ENCODE measurements at regions not wholly inside any gene's neighbourhood (a gene's known extent, or its start where the extent isn't known, plus 50 kb on each side); places are given as distances from the start of the nearest gene placed in this dataset.

DNA sequence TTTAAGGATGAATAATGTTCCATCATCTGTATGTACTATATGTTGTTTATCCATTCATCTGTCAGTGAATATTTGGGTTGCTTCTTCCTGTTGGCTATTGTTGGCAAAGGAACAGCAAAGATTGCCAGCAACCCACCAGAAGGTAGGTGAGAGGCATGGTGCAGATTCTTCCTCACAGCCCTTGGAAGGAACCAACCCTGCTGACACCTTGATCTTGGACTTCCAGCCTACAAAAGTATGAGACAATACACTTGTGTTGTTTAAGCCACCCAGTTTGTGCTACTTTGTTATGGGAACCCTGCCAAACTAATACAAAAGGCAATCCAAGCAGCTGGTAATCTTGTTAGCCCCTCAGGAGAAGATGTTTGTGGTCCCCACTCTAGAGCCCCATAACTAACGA lies 122.0 kb downstream of the CARTPT start:
- no peak overlapping the region for H3K4me3 ChIP-seq (ENCODE audit: low read length)
- TF ChIP-seq, protein P1, sequence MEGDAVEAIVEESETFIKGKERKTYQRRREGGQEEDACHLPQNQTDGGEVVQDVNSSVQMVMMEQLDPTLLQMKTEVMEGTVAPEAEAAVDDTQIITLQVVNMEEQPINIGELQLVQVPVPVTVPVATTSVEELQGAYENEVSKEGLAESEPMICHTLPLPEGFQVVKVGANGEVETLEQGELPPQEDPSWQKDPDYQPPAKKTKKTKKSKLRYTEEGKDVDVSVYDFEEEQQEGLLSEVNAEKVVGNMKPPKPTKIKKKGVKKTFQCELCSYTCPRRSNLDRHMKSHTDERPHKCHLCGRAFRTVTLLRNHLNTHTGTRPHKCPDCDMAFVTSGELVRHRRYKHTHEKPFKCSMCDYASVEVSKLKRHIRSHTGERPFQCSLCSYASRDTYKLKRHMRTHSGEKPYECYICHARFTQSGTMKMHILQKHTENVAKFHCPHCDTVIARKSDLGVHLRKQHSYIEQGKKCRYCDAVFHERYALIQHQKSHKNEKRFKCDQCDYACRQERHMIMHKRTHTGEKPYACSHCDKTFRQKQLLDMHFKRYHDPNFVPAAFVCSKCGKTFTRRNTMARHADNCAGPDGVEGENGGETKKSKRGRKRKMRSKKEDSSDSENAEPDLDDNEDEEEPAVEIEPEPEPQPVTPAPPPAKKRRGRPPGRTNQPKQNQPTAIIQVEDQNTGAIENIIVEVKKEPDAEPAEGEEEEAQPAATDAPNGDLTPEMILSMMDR (IDR thresholded peaks at IDR 0.05; ENCODE audit: insufficient read depth, low read depth, low read length, missing control alignments), result no peak
- DNase-seq (ENCODE audit: low read depth), result no peak

DNA sequence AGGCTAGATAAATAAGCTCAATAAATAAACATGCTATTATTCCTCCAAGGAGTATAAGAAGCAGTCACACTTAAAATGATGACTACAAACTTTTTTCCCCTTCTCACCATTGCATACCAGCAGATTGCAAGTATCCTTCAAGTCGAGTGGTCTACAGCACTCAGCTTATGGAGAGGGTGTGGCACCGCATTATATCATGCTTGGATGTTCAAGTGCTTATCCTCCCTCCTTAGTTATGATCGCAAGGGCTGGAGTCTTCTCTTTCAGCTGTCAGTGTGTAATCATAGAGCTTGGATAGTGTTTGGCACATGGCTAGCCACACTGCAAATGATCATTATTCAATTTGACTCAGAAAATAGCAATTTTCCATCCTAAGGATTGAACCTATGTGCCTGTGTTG lies 124.0 kb downstream of the CARTPT start:
- no peak for DNase-seq (ENCODE audit: low read depth)
- no peak overlapping the region for H3K4me3 ChIP-seq (ENCODE audit: low read length)
- TF ChIP-seq, protein P1 (IDR thresholded peaks at IDR 0.05; ENCODE audit: insufficient read depth, low read depth, low read length, missing control alignments), result no peak

DNA sequence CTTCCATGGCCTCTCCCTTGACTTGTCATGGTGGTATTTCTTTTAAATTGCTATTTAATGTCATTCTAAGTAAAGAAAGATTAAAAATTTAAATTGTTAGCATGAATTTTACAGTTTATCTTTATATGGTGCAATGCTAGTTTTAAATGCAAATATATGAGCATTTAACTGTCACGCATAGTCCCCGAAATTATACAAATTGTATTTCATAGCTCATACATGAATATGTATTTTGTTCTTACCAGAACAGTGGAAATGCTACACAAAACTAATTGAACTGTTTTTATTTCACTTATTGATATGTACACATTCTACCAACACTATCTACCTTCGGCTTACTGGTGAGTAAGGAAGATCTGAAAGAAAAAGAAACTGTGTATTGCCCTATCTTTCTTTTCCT lies 125.8 kb downstream of the CARTPT start:
- no peak for DNase-seq (ENCODE audit: low read depth)
- TF ChIP-seq, protein P1 (IDR thresholded peaks at IDR 0.05; ENCODE audit: insufficient read depth, low read depth, low read length, missing control alignments), result no peak
- no peak overlapping the region for H3K4me3 ChIP-seq (ENCODE audit: low read length)

DNA sequence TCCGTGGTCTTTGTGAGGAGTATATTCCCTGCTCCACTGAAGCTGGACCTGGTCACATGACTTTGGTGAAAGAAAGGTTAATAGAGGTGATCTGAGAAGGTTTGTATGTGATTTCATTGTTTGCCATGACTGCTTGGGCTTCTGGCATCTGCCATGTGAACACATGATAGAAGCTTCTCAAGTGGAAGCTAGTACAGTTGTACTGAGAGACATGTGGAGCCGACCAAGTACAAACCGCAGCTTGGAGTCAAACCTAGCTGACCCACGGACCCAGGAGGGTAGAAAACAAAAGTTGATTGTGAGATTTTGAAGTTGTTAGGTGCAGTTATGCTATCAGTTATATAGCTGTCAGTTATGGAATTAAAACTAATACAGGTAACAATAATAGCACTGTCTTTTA lies 140.4 kb downstream of the CARTPT start:
- TF ChIP-seq, protein P1 (IDR thresholded peaks at IDR 0.05; ENCODE audit: insufficient read depth, low read depth, low read length, missing control alignments), result no peak
- DNase-seq (ENCODE audit: low read depth), result no peak
- H3K4me3 ChIP-seq (ENCODE audit: low read length), result no peak overlapping the region

DNA sequence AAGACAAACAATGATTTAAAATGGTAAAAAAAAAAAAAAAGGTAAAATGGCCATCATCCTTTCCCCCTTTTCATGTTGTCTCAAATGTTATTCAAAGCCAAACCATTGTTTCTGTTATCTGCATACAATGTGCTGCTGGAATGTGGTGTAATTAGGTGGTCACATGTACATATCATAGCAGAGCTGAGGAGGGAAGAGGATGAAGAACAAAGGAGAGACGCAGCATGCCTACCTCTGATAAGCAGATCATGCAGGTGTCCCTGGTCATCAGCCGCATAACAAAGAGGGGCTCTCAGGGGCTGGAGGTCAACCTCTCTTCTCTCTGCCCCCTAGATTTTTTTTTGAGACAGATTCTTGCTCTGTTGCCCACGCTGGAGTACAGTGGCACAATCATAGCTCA lies 141.0 kb downstream of the CARTPT start:
- TF ChIP-seq, protein P1 (IDR thresholded peaks at IDR 0.05; ENCODE audit: insufficient read depth, low read depth, low read length, missing control alignments), result no peak
- no peak for DNase-seq (ENCODE audit: low read depth)
- no peak overlapping the region for H3K4me3 ChIP-seq (ENCODE audit: low read length)

DNA sequence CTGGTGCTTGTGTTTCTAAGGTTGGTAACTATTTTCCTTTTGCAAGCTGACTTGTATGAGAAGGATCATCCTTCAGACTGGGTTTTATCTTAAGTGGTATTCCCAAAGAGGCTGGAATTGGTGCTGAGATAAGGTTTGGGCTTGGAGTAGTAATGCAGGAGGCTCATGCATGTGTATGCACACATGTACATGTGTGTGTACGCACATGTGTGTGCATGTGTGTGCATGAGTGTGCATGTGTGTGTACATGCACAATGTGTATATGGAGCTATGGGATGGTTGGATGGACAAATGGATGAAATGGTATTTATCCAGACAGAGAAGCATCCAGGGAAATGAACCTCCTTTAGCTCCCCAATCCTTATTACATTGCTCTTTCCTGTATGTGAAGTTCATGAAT lies 142.6 kb downstream of the CARTPT start:
- DNase-seq (ENCODE audit: low read depth), result no peak
- H3K4me3 ChIP-seq (ENCODE audit: low read length), result no peak overlapping the region
- TF ChIP-seq, protein P1 (IDR thresholded peaks at IDR 0.05; ENCODE audit: insufficient read depth, low read depth, low read length, missing control alignments), result no peak

DNA sequence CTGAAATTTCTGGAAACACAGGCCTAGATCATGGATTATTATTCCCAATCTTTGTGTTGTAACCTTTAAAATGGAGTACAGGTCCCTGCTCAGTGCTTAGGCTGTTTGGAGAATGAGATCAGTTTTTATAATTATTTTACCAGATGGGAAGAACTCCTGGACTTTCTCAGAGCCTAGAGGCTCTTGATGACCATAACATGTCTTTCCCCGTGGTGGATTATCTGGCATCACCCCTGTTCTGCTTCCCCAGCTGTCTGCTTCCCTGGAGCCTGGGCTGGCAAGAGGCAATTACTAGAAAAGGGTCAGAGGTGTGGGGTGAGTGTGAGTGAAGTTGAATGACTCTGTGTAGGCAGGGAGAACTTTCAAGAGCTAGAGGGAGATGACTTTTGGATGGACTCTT lies 143.0 kb downstream of the CARTPT start:
- TF ChIP-seq, protein P1 (IDR thresholded peaks at IDR 0.05; ENCODE audit: insufficient read depth, low read depth, low read length, missing control alignments), result no peak
- no peak overlapping the region for H3K4me3 ChIP-seq (ENCODE audit: low read length)
- no peak for DNase-seq (ENCODE audit: low read depth)

All from epithelial cell of esophagus (primary cell).